Kidney (tissue), 13 donors: ENCODE measurements at regions not wholly inside any gene's neighbourhood (a gene's known extent, or its start where the extent isn't known, plus 50 kb on each side); places are given as distances from the start of the nearest gene placed in this dataset.

Source experiments
- DNase-seq, 5 donors: peaks; one replicate each; pipeline ENCODE4 v3.0.0-alpha.2; 2013 to 2020
- FAIRE-seq: peaks from 2 replicates; lab custom pipeline; 2012; peaks lifted over from hg19 to GRCh38; lab: Jason Lieb, UNC
- H3K27ac ChIP-seq, 2 donors: one replicate each; pipeline ENCODE4 v1.7.0; 2013; ENCODE audit warnings: low read depth in 2 of 2, low read length in 2 of 2, inconsistent platforms in 1 of 2
- H3K27me3 ChIP-seq: one replicate; pipeline ENCODE4 v1.7.1; 2013; ENCODE audit warnings: low read length, inconsistent platforms; ENCODE audit not compliant: control insufficient read depth, insufficient read depth
- H3K36me3 ChIP-seq, 3 donors: one replicate each; pipeline versions ENCODE4 v1.7.0 to v1.7.1; 2013; ENCODE audit warnings: low read length in 3 of 3, control low read depth in 1 of 3, inconsistent platforms in 1 of 3; ENCODE audit not compliant: insufficient read depth in 3 of 3, control insufficient read depth in 2 of 3
- H3K4me1 ChIP-seq, 3 donors: one replicate each; pipeline versions ENCODE4 v1.7.0 to v1.7.1; 2013; ENCODE audit warnings: low read length in 3 of 3, inconsistent platforms in 1 of 3, low read depth in 1 of 3; ENCODE audit not compliant: control insufficient read depth in 2 of 3, insufficient read depth in 2 of 3
- H3K4me3 ChIP-seq, 3 donors: one replicate each; pipeline versions ENCODE4 v1.7.0 to v1.8.1; 2013; ENCODE audit warnings: low read length in 3 of 3, control low read depth in 1 of 3, inconsistent platforms in 1 of 3
- H3K9ac ChIP-seq, 3 donors: one replicate each; pipeline versions ENCODE4 v1.7.0 to v1.7.1; 2013; ENCODE audit warnings: low read length in 3 of 3, control low read depth in 1 of 3, inconsistent platforms in 1 of 3
- H3K9me3 ChIP-seq, 3 donors: one replicate each; pipeline versions ENCODE4 v1.7.0 to v1.7.1; 2013; ENCODE audit warnings: low read length in 3 of 3, control low read depth in 1 of 3, inconsistent platforms in 1 of 3; ENCODE audit not compliant: control insufficient read depth in 2 of 3, insufficient read depth in 1 of 3
- intact Hi-C: fragments of 100-400 bp; cut with DNase I; formaldehyde crosslinking; loops from one replicate; pipeline ENCODE4 v1.11.1; 2022
- TF ChIP-seq, protein P1 (sequence below): IDR thresholded peaks from 3 replicates; pipeline ENCODE4 v1.5.1; 2012; ENCODE audit warnings: mild to moderate bottlenecking, moderate library complexity, borderline replicate concordance; ENCODE audit not compliant: insufficient read depth; ENCODE audit errors: extremely low read depth
- donor health status: control.
- donor health status: control.
- donor health status: control.
- donor health status: control.
- donor health status: control.
- donor health status: DM: yes; HTN: yes; CAD: no.
- donor health status: Normal renal cell carcinoma (clear cell type).

DNA sequence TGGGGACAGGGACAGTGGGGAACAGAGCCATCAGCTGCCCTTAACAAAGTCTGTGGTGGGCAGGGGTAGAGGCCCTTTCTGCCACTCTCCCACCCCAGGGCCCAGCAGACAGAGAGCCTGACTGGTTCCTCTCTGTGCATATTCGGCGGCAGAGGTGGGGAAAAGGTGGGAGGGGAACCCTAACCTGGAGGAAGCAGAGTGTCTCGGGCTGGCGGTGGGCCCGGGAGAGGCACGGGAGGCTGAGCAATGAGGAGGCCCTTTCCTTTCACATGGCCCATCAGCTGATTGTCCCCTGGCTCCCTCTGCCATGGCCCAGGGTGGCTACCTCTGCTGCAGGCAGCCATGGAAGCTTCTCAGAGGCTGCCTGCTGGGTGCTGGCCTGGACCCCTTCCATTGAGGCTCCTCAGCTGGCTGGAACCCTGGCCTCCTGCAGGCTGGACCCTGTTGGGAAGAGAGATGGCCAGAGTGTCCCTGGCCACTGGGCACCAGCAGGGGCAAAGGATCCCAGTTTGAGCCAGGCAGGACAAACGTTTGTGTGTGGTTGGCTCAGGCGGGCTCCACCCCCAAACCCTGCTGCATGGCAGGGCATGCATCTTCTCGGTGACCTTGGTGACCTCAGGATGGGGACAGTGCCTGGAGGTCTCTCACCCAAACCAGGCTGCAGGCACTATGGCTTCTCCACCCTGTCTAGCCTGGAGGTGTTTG, 202.8 kb upstream of the ZNF536 start:
- Histone ChIP-seq H3K9ac (no peak overlapping the region), H3K36me3 (no peaks in the 10 kb centered on the region), H3K27ac (no peak overlapping the region), H3K4me1 (no peaks in the 10 kb centered on the region), H3K27me3 (no peaks in the 10 kb centered on the region), H3K9me3 (no peaks in the 10 kb centered on the region), H3K4me3 (no peak overlapping the region)
- no peak for FAIRE-seq
- intact Hi-C loops: no loop called here
- TF ChIP-seq, protein P1, sequence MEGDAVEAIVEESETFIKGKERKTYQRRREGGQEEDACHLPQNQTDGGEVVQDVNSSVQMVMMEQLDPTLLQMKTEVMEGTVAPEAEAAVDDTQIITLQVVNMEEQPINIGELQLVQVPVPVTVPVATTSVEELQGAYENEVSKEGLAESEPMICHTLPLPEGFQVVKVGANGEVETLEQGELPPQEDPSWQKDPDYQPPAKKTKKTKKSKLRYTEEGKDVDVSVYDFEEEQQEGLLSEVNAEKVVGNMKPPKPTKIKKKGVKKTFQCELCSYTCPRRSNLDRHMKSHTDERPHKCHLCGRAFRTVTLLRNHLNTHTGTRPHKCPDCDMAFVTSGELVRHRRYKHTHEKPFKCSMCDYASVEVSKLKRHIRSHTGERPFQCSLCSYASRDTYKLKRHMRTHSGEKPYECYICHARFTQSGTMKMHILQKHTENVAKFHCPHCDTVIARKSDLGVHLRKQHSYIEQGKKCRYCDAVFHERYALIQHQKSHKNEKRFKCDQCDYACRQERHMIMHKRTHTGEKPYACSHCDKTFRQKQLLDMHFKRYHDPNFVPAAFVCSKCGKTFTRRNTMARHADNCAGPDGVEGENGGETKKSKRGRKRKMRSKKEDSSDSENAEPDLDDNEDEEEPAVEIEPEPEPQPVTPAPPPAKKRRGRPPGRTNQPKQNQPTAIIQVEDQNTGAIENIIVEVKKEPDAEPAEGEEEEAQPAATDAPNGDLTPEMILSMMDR: no peak
- DNase-seq: peak in 2 of 5 donors; percentile 6 to 24

DNA sequence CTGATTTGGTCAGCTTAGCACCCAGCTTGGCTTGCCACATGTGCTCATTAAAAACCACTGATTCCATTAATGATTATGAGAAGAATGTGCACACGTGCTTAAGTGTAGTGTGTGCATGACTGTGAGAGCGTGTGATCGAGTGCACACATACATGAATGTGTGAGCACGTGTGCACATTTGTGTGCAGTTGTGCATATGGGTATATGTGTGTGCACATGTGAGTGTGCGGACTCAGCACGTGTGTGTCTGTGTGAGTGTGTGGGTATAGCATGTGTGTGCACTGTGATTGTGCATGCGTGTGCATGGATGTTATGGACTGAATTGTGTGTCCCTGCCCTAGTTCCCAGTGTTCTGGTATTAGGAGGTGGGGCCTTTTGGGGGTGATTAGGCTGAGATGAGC, 202.1 kb upstream of the ZNF536 start:
- DNase-seq (peak in 2 of 5 donors; percentile 2 to 7), FAIRE-seq (no peak)
- Histone ChIP-seq H3K4me3 (no peak overlapping the region), H3K4me1 (no peaks in the 10 kb centered on the region), H3K27ac (no peak overlapping the region), H3K9ac (no peak overlapping the region), H3K36me3 (no peaks in the 10 kb centered on the region), H3K9me3 (no peaks in the 10 kb centered on the region), H3K27me3 (no peaks in the 10 kb centered on the region)
- intact Hi-C loops: no loop called here
- TF ChIP-seq, protein P1: no peak

DNA sequence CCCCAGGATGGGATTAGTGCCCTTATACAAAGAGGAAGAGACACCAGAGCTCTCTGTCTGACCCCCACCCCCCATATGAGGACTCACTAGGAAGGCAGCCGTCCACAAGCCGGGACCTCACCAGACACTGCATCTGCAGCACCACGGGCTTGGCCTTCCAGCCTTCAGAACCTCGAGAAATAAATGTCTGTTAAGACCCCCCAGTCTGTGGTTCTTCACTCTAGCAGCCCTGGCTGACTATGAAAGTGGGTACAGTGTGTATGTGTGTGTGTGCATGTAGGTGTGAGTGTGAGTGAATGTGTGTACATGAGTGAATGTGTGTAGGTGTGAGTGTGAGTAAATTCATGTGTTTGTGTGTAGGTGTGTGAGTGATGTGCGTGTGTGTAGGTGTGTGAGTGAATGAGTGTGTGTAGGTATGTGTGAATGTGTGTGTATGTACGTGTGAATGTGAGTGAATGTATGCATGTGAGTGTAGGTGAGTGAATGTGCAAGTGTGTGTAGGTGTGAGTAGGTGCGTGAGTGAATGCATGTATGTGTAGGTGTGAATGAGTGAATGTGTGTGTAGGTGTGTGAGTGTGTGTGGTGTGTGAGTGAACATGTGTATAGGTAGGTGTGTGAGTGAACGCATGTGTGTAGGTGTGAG, 201.6 kb upstream of the ZNF536 start:
- Histone ChIP-seq H3K9me3 (no peaks in the 10 kb centered on the region), H3K4me1 (no peaks in the 10 kb centered on the region), H3K27ac (no peak overlapping the region), H3K4me3 (no peak overlapping the region), H3K9ac (no peak overlapping the region), H3K27me3 (no peaks in the 10 kb centered on the region), H3K36me3 (no peaks in the 10 kb centered on the region)
- TF ChIP-seq, protein P1: no peak
- intact Hi-C loops: no loop called here
- FAIRE-seq (no peak), DNase-seq (peak in 2 of 5 donors; percentile 3)
